Uterus (tissue), 3 donors: ENCODE measurements at regions not wholly inside any gene's neighbourhood (a gene's known extent, or its start where the extent isn't known, plus 50 kb on each side); places are given as distances from the start of the nearest gene placed in this dataset.

Source experiments
- DNase-seq, 2 donors: peaks; one replicate each; pipeline ENCODE4 v3.0.0-alpha.2; 2019 to 2020
- H3K27ac ChIP-seq, 2 donors: fragments of 200-600 bp; sonication (generic); 1 replicate in 1 of 2; 2 replicates in 1 of 2; pipeline ENCODE4 v1.5.1; 2016 to 2018
- H3K27me3 ChIP-seq, 2 donors: fragments of 200-600 bp; sonication (generic); one replicate each; pipeline ENCODE4 v1.5.1; 2018 to 2019; ENCODE audit warnings: control low read depth in 1 of 2
- H3K36me3 ChIP-seq, 2 donors: fragments of 200-600 bp; sonication (generic); one replicate each; pipeline ENCODE4 v1.5.1; 2019; ENCODE audit warnings: control low read depth in 1 of 2
- H3K4me1 ChIP-seq, 2 donors: fragments of 200-600 bp; sonication (generic); one replicate each; pipeline ENCODE4 v1.5.1; 2018 to 2019; ENCODE audit warnings: control low read depth in 1 of 2
- H3K4me3 ChIP-seq, 2 donors: fragments of 200-600 bp; sonication (generic); 1 replicate in 1 of 2; 2 replicates in 1 of 2; pipeline ENCODE4 v1.5.1; 2018 to 2019; ENCODE audit warnings: mild to moderate bottlenecking in 1 of 2
- H3K9me3 ChIP-seq, 2 donors: fragments of 200-600 bp; sonication (generic); one replicate each; pipeline ENCODE4 v1.5.1; 2019; ENCODE audit warnings: control low read depth in 1 of 2
- POLR2A ChIP-seq, 2 donors: fragments of 450-650 bp; IDR thresholded peaks; one replicate each; pipeline ENCODE4 v1.6.1; 2016; ENCODE audit warnings: antibody characterized with exemption in 2 of 2, mild to moderate bottlenecking in 1 of 2, moderate library complexity in 1 of 2
- intact Hi-C: fragments of 100-400 bp; cut with DNase I; formaldehyde crosslinking; loops from one replicate; pipeline ENCODE4 v1.15.1; 2023; ENCODE audit warnings: low total_unique reads
- TF ChIP-seq, protein P1 (sequence below), 4 experiments: fragments of 200-600 bp in 2 of 4; fragments of 450-650 bp in 2 of 4; sonication (generic) in 2 of 4; IDR thresholded peaks; one replicate each; pipeline ENCODE4 v1.5.1; 2016 to 2019; ENCODE audit warnings: antibody characterized with exemption in 4 of 4, mild to moderate bottlenecking in 2 of 4, moderate library complexity in 1 of 4
- donor health status: DM: yes; HTN: yes; CAD: no.

DNA sequence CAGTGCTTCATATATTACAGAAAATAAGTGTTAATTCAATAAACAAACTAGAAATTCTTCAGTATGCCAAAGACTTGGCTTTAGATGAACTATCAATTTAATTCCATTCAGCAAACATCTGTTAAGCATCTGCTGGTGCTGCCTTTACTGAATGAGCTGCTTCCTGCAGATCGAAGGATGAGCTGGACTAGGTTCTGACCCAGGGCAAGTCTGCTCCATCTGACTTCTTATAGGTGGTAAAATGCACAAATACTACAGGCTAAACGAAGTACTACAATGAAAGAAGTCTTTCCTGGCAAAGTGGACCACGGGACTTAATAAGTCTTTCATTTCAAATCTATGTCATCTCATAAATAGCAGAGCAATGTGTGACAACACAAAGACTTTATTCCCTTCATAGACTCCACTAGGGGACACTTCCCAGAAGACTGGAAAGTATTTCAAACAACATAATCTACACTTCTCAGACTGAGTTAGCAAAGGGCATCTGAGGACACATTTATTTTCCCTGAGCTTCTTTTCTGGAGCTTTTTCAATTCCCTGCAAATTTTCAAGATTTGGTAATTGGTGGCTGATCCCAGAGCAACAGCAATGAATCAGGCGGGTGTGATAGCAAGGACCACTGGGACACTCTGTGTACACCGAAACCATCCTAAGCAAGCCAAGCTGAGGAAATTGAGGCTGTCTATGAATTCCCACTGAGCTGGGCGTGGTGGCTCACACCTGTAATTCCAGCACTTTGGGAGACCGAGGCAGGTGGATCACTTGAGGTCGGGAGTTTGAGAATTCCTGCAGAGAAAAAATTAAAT is 108.9 kb upstream of the FRMD4A start:
- Histone ChIP-seq H3K9me3 (no peaks in the 10 kb centered on the region), H3K27ac (no peak overlapping the region), H3K4me3 (no peak overlapping the region), H3K36me3 (no peaks in the 10 kb centered on the region), H3K4me1 (no peaks in the 10 kb centered on the region), H3K27me3 (no peaks in the 10 kb centered on the region)
- no peak for DNase-seq
- intact Hi-C loops, result no loop called here
- TF ChIP-seq, protein P1, sequence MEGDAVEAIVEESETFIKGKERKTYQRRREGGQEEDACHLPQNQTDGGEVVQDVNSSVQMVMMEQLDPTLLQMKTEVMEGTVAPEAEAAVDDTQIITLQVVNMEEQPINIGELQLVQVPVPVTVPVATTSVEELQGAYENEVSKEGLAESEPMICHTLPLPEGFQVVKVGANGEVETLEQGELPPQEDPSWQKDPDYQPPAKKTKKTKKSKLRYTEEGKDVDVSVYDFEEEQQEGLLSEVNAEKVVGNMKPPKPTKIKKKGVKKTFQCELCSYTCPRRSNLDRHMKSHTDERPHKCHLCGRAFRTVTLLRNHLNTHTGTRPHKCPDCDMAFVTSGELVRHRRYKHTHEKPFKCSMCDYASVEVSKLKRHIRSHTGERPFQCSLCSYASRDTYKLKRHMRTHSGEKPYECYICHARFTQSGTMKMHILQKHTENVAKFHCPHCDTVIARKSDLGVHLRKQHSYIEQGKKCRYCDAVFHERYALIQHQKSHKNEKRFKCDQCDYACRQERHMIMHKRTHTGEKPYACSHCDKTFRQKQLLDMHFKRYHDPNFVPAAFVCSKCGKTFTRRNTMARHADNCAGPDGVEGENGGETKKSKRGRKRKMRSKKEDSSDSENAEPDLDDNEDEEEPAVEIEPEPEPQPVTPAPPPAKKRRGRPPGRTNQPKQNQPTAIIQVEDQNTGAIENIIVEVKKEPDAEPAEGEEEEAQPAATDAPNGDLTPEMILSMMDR (IDR thresholded peaks at IDR 0.05), result no peak
- no peak for TF ChIP-seq POLR2A (IDR thresholded peaks at IDR 0.05)

- TF ChIP-seq POLR2A (IDR thresholded peaks at IDR 0.05), result no peak
- Histone ChIP-seq H3K4me3 (no peak overlapping the region), H3K36me3 (no peaks in the 10 kb centered on the region), H3K4me1 (no peaks in the 10 kb centered on the region), H3K27me3 (no peaks in the 10 kb centered on the region), H3K27ac (no peak overlapping the region), H3K9me3 (no peaks in the 10 kb centered on the region)
- DNase-seq, result no peak
- intact Hi-C loops, result no loop called here
These were observed 107.9 kb upstream of the FRMD4A start for GRCh38 chr10:14438576-14438975.

GRCh38 chr10:14438057-14438456 is 107.3 kb upstream of the FRMD4A start:
- intact Hi-C loops, result no loop called here

DNA sequence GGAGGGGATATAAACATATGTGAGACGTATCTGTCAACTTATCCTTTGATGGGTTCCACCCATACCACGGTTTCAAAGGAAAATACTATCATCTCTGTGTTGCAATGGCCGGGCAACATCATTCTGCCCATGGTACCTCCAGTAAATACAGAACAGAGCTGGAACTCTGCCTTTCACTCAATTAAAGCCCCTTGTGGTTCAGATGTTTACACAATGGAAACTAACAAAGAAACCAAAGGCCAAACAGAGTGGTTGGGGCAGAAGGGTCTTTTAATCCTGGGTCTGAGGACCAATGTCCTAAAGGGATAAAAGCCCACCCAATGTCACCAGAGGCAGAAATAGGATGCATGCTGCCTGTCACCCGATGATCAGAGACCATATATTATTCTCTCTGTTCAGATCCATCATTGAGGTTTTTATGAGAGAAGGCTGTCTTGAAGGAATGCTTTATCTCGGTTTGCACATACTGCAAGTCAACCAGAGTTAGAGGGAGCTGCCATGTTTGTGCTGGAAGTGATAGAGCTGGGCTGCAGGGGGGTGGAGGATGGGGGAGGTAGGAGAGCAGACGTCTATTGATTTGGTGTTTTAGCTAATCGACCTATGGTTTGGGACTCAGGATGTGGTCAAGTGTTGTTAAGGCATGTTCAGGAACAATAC is 105.4 kb upstream of the FRMD4A start:
- Histone ChIP-seq H3K27ac (no peak overlapping the region), H3K27me3 (no peaks in the 10 kb centered on the region), H3K36me3 (no peaks in the 10 kb centered on the region), H3K4me1 (no peaks in the 10 kb centered on the region), H3K9me3 (no peaks in the 10 kb centered on the region), H3K4me3 (no peak overlapping the region)
- TF ChIP-seq, protein P1 (IDR thresholded peaks at IDR 0.05), result no peak
- TF ChIP-seq POLR2A (IDR thresholded peaks at IDR 0.05), result no peak
- no peak for DNase-seq
- intact Hi-C loops, result no loop called here

More at GRCh38 chr10:14438057-14438456, 107.3 kb upstream of the FRMD4A start:
- Histone ChIP-seq H3K4me3 (no peak overlapping the region), H3K27ac (no peak overlapping the region), H3K27me3 (no peaks in the 10 kb centered on the region), H3K36me3 (no peaks in the 10 kb centered on the region), H3K9me3 (no peaks in the 10 kb centered on the region), H3K4me1 (no peaks in the 10 kb centered on the region)
- no peak for DNase-seq
- TF ChIP-seq, protein P1 (IDR thresholded peaks at IDR 0.05), result no peak
- no peak for TF ChIP-seq POLR2A (IDR thresholded peaks at IDR 0.05)

GRCh38 chr10:14433147-14433546 is 102.4 kb upstream of the FRMD4A start:
- intact Hi-C loops, result no loop called here
- no peak overlapping the region for H3K27ac ChIP-seq
- H3K36me3 ChIP-seq, result no peaks in the 10 kb centered on the region
- H3K27me3 ChIP-seq, result no peaks in the 10 kb centered on the region
- H3K9me3 ChIP-seq, result no peaks in the 10 kb centered on the region
- DNase-seq, result no peak
- no peak for TF ChIP-seq POLR2A (IDR thresholded peaks at IDR 0.05)
- TF ChIP-seq, protein P1 (IDR thresholded peaks at IDR 0.05), result no peak
- no peaks in the 10 kb centered on the region for H3K4me1 ChIP-seq
- H3K4me3 ChIP-seq, result no peak overlapping the region
